ENCODE measurements at regions not wholly inside any gene's neighbourhood (a gene's known extent, or its start where the extent isn't known, plus 50 kb on each side); places are given as distances from the start of the nearest gene placed in this dataset.
"Not testable (repeated sequence)": the region's sequence is repeated elsewhere in the genome, so short reads cannot be mapped to it uniquely, and the experiment has no call there.

DNA sequence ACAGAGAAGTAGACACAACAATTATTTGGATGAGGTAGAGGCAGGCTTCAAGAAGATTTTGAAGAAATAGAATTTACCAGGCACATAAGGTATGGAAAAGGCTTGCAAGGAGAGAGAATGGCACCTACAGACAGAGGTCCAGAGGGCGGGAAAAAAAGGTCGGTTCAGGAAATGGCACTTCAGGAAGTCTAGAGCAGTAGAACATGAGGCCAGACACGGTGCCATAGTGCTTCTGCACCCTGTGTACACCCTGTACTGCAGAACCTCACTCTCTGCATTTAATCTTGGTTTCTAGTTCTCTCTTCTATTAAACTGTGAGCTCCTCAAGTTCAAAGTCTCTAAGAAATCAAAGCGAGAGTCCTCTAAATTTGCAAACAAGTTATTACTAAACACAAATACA is 113.4 kb upstream of the C2CD4B start:
- no peak overlapping the region for H3K4me2 ChIP-seq (ENCODE audit: low read length)
- H3K27me3 ChIP-seq (ENCODE audit: low read depth, low read length): peaks cover 6% of the 10 kb centered on the region; the same call in 1 of the 2 replicates
- no peaks in the 10 kb centered on the region for H3K79me2 ChIP-seq (ENCODE audit: low read length)

DNA sequence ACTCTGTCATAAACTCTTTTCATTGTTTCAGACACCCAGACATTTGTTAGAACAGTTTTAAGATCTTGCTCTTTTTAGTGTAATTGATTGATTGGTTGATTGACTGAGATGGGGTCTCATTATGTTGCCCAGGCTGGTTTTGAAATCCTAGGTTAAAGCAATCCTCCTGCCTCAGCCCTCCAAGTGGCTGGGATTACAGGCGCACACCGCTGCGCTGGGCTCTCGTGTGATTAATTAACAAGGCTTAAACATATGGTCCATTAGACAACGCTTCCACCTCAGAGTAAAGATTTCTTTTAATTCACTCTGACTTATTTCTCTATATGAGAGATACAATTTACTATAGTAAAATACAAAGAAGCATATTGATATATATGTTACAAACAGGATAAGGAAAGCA is 114.0 kb upstream of the C2CD4B start:
- Histone ChIP-seq H3K27ac (ENCODE audit: low read length) (no peak overlapping the region), H2AFZ (ENCODE audit: low read depth, low read length) (no peak overlapping the region), H3K4me1 (ENCODE audit: low read length) (no peaks in the 10 kb centered on the region), H3K36me3 (replicated peaks; ENCODE audit: low read depth, low read length) (no peaks in the 10 kb centered on the region), H4K20me1 (ENCODE audit: insufficient read depth, low read length) (no peaks in the 10 kb centered on the region), H3K4me2 (ENCODE audit: low read length) (no peak overlapping the region), H3K27me3 (ENCODE audit: low read depth, low read length) (peaks cover 6% of the 10 kb centered on the region; the same call in 1 of the 2 replicates), H3K9ac (ENCODE audit: low read length) (no peak overlapping the region), H3K4me3 (ENCODE audit: low read length) (no peak overlapping the region), H3K79me2 (ENCODE audit: low read length) (no peaks in the 10 kb centered on the region), H3K9me3 (ENCODE audit: insufficient read depth, low read length) (no peaks in the 10 kb centered on the region)
- no peak for TF ChIP-seq EZH2phosphoT487 (IDR thresholded peaks at IDR 0.05; ENCODE audit: low read depth)
- TF ChIP-seq CTCF (IDR thresholded peaks at IDR 0.05; ENCODE audit: low read depth, low read length): no peak

More for the DNA sequence above, 113.4 kb upstream of the C2CD4B start:
- no peaks in the 10 kb centered on the region for H3K4me1 ChIP-seq (ENCODE audit: low read length)
- TF ChIP-seq EZH2phosphoT487 (IDR thresholded peaks at IDR 0.05; ENCODE audit: low read depth) (no peak), CTCF (IDR thresholded peaks at IDR 0.05; ENCODE audit: low read depth, low read length) (no peak)
- no peak overlapping the region for H2AFZ ChIP-seq (ENCODE audit: low read depth, low read length)
- no peaks in the 10 kb centered on the region for H3K36me3 ChIP-seq (replicated peaks; ENCODE audit: low read depth, low read length)
- no peaks in the 10 kb centered on the region for H4K20me1 ChIP-seq (ENCODE audit: insufficient read depth, low read length)
- H3K27ac ChIP-seq (ENCODE audit: low read length): no peak overlapping the region
- H3K9me3 ChIP-seq (ENCODE audit: insufficient read depth, low read length): no peaks in the 10 kb centered on the region
- H3K9ac ChIP-seq (ENCODE audit: low read length): no peak overlapping the region
- no peak overlapping the region for H3K4me3 ChIP-seq (ENCODE audit: low read length)

DNA sequence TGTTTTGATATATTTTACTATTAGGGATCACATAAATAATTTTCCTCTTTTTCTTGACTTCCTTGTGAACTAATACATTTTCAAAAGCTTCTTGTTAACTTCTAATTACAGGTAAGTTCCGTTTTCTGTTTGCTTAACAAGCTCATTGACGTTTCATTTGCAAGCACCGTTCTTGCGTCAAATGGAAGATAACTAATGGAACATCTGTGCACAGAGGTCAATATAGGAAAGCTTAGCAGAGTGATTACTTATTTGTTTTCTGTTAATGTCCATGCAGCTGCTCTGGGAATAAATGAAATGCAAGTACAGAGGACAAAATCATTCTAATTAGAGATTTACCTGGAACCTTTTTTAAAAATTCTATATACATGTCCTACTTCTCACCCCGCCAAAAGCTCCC is 115.5 kb upstream of the C2CD4B start:
- TF ChIP-seq EZH2phosphoT487 (IDR thresholded peaks at IDR 0.05; ENCODE audit: low read depth) (no peak), CTCF (IDR thresholded peaks at IDR 0.05; ENCODE audit: low read depth, low read length) (no peak)
- H3K79me2 ChIP-seq (ENCODE audit: low read length): no peaks in the 10 kb centered on the region
- H2AFZ ChIP-seq (ENCODE audit: low read depth, low read length): no peak overlapping the region
- H3K4me3 ChIP-seq (ENCODE audit: low read length): no peak overlapping the region
- H4K20me1 ChIP-seq (ENCODE audit: insufficient read depth, low read length): no peaks in the 10 kb centered on the region
- no peaks in the 10 kb centered on the region for H3K4me1 ChIP-seq (ENCODE audit: low read length)
- H3K9ac ChIP-seq (ENCODE audit: low read length): no peak overlapping the region
- H3K9me3 ChIP-seq (ENCODE audit: insufficient read depth, low read length): no peaks in the 10 kb centered on the region
- no peak overlapping the region for H3K4me2 ChIP-seq (ENCODE audit: low read length)
- H3K36me3 ChIP-seq (replicated peaks; ENCODE audit: low read depth, low read length): no peaks in the 10 kb centered on the region
- H3K27me3 ChIP-seq (ENCODE audit: low read depth, low read length): peaks cover 14% of the 10 kb centered on the region
- no peak overlapping the region for H3K27ac ChIP-seq (ENCODE audit: low read length)

GRCh38 chr15:62281801-62282200 is 116.7 kb upstream of the C2CD4B start:
- H3K4me1 ChIP-seq (ENCODE audit: low read length); H2AFZ ChIP-seq (ENCODE audit: low read depth, low read length); H3K9me3 ChIP-seq (ENCODE audit: insufficient read depth, low read length); H3K36me3 ChIP-seq (replicated peaks; ENCODE audit: low read depth, low read length); H3K27ac ChIP-seq (ENCODE audit: low read length); H3K4me3 ChIP-seq (ENCODE audit: low read length); H3K79me2 ChIP-seq (ENCODE audit: low read length); H3K4me2 ChIP-seq (ENCODE audit: low read length); H4K20me1 ChIP-seq (ENCODE audit: insufficient read depth, low read length); H3K9ac ChIP-seq (ENCODE audit: low read length): not testable (repeated sequence)
- peaks cover 16% of the 10 kb centered on the region for H3K27me3 ChIP-seq (ENCODE audit: low read depth, low read length)

Data from OCI-LY3 (cell line).